ENCODE measurements at regions not wholly inside any gene's neighbourhood (a gene's known extent, or its start where the extent isn't known, plus 50 kb on each side); places are given as distances from the start of the nearest gene placed in this dataset.
"Not testable (repeated sequence)": the region's sequence is repeated elsewhere in the genome, so short reads cannot be mapped to it uniquely, and the experiment has no call there.

- TF ChIP-seq ZNF616 (CRISPR knock-in tag; IDR thresholded peaks at IDR 0.05; ENCODE audit: low read depth) (no peak), PHB2 (IDR thresholded peaks at IDR 0.05; ENCODE audit: partially characterized antibody) (no peak), IRF9 (CRISPR knock-in tag; IDR thresholded peaks at IDR 0.05; ENCODE audit: borderline replicate concordance) (no peak), TARDBP (CRISPR knock-in tag; IDR thresholded peaks at IDR 0.05) (no peak), BCL3 (CRISPR knock-in tag; IDR thresholded peaks at IDR 0.05) (no peak), PHF8 (CRISPR knock-in tag; IDR thresholded peaks at IDR 0.05) (no peak), ZKSCAN5 (CRISPR knock-in tag; IDR thresholded peaks at IDR 0.05) (no peak), SKIL (CRISPR knock-in tag; IDR thresholded peaks at IDR 0.05; ENCODE audit: borderline replicate concordance) (no peak)
These were observed 291.2 kb upstream of the HS3ST5 start (continued) for GRCh38 chr6:114634016-114634415.

- H3K4me3 ChIP-seq (replicated peaks in 1 of 3; ENCODE audit: insufficient read depth in 1 of 3, low read depth in 2 of 3, low read length in 3 of 3); H3K79me2 ChIP-seq (ENCODE audit: insufficient read depth, low read length); DNase-seq (ENCODE audit: low spot score); POLR2A ChIA-PET; intact Hi-C loops (cut with micrococcal nuclease; ENCODE audit: unreplicated experiment); FAIRE-seq; H3K27me3 ChIP-seq (ENCODE audit: control insufficient read depth in 1 of 2, insufficient read depth in 2 of 2, low read length in 2 of 2); H3K9ac ChIP-seq (ENCODE audit: insufficient read depth, low read depth, low read length); BruUV-seq (replicated peaks); ATAC-seq; H3K36me3 ChIP-seq (replicated peaks in 1 of 2; ENCODE audit: control insufficient read depth in 1 of 2, insufficient read depth in 2 of 2, low read length in 2 of 2); H3K4me1 ChIP-seq (ENCODE audit: insufficient read depth, low read length); H3K27ac ChIP-seq (ENCODE audit: extremely low read length, insufficient read depth, low read length); H4K20me1 ChIP-seq (ENCODE audit: insufficient read depth, low read length); CTCF ChIA-PET (ENCODE audit: low intra/inter-chr PET ratio, low total read pairs); H3K4me2 ChIP-seq (ENCODE audit: low read depth, low read length); H3K9me3 ChIP-seq (ENCODE audit: low read length); H2AFZ ChIP-seq (ENCODE audit: low read length); in situ Hi-C loops (cut with HindIII; ENCODE audit: extremely low pct_ligation_motif_present, low pct_unique_long_range_greater_than_20kb): not testable (repeated sequence)
- 100% methylated on average over 1 of the region's 1 CpG for WGBS (ENCODE audit: low lambda C conversion rate)
These were observed 283.4 kb upstream of the HS3ST5 start for GRCh38 chr6:114626226-114626625.

Data from HepG2 (cell line).